ENCODE measurements at regions not wholly inside any gene's neighbourhood (a gene's known extent, or its start where the extent isn't known, plus 50 kb on each side); places are given as distances from the start of the nearest gene placed in this dataset.

- no peak for DNase-seq
- Mint-ChIP-seq H3K9me3 (peaks cover 14% of the 10 kb centered on the region), H3K27ac (no peak overlapping the region), H3K27me3 (ENCODE audit: insufficient read depth) (no peaks in the 10 kb centered on the region), H3K36me3 (ENCODE audit: low read depth) (no peaks in the 10 kb centered on the region; the same call in 1 of the 2 replicates), H3K4me1 (ENCODE audit: low read depth) (no peaks in the 10 kb centered on the region), H3K4me3 (no peak overlapping the region)
- no peak for TF ChIP-seq CTCF (IDR thresholded peaks at IDR 0.05)
Observed at GRCh38 chr5:62794456-62794855, 215.8 kb downstream of the LRRC70 start.

GRCh38 chr5:62791059-62791458 lies 212.4 kb downstream of the LRRC70 start:
- H3K27ac Mint-ChIP-seq: no peak overlapping the region
- no peaks in the 10 kb centered on the region; the same call in 1 of the 2 replicates for H3K27me3 Mint-ChIP-seq (ENCODE audit: insufficient read depth)
- TF ChIP-seq CTCF (IDR thresholded peaks at IDR 0.05): peak; percentile 55; the same call in 1 of the 2 replicates
- H3K9me3 Mint-ChIP-seq: no peaks in the 10 kb centered on the region
- DNase-seq: no peak
- H3K4me1 Mint-ChIP-seq (ENCODE audit: low read depth): no peaks in the 10 kb centered on the region
- no peaks in the 10 kb centered on the region for H3K36me3 Mint-ChIP-seq (ENCODE audit: low read depth)
- H3K4me3 Mint-ChIP-seq: no peak overlapping the region

DNA sequence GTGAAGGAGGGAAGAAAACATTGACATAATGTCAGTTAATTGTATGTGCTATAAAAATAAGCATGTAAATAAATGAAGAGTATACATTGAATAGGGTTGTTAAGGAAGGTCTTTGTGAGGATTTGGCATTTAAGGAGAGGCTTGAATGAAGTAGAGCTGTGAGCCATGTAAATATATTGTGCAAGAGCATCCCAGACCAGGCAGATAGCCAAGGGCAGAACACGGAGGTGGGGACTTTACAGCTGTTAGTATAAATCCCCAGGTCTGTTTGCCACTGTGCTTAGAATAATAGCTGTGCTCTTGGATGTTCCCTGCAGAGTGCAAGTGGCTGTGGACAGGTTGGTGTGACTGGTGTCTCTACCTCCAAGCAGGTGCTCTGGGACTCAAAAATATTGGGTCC lies 211.7 kb downstream of the LRRC70 start:
- no peak for DNase-seq
- Mint-ChIP-seq H3K9me3 (no peaks in the 10 kb centered on the region), H3K27me3 (ENCODE audit: insufficient read depth) (no peaks in the 10 kb centered on the region; the same call in 1 of the 2 replicates), H3K27ac (no peak overlapping the region), H3K4me1 (ENCODE audit: low read depth) (no peaks in the 10 kb centered on the region), H3K36me3 (ENCODE audit: low read depth) (no peaks in the 10 kb centered on the region), H3K4me3 (no peak overlapping the region)
- no peak for TF ChIP-seq CTCF (IDR thresholded peaks at IDR 0.05)

DNA sequence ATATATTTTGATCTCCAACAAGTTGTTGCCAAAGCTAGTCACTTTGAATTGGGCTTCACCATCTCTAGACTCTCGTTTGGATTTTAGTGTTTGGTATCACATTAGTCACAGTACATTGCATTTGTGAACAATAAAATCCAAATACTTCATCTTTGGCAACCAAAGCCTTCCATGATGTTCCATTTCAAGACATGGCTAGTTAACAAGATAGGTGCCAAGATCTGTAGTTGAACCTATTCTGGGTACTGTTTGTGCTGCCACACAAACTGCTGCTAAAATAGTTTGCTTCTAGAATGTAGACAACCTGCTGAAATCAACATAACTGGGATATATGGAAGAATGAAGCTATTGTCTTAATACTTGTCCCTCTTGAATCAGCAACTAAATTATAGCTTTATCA lies 207.5 kb downstream of the LRRC70 start:
- TF ChIP-seq CTCF (IDR thresholded peaks at IDR 0.05): no peak
- no peak for DNase-seq
- H3K4me1 Mint-ChIP-seq (ENCODE audit: low read depth): no peaks in the 10 kb centered on the region
- H3K36me3 Mint-ChIP-seq (ENCODE audit: low read depth): no peaks in the 10 kb centered on the region
- H3K9me3 Mint-ChIP-seq: no peaks in the 10 kb centered on the region
- H3K27ac Mint-ChIP-seq: no peak overlapping the region
- peaks cover 5% of the 10 kb centered on the region; the same call in 1 of the 2 replicates for H3K27me3 Mint-ChIP-seq (ENCODE audit: insufficient read depth)
- H3K4me3 Mint-ChIP-seq: no peak overlapping the region

- H3K9me3 Mint-ChIP-seq: no peaks in the 10 kb centered on the region
- H3K4me1 Mint-ChIP-seq (ENCODE audit: low read depth): no peaks in the 10 kb centered on the region
- no peak for TF ChIP-seq CTCF (IDR thresholded peaks at IDR 0.05)
Observed at GRCh38 chr5:62785588-62785987, 207.0 kb downstream of the LRRC70 start.

More at GRCh38 chr5:62785588-62785987, 207.0 kb downstream of the LRRC70 start:
- Mint-ChIP-seq H3K36me3 (ENCODE audit: low read depth) (no peaks in the 10 kb centered on the region), H3K27ac (no peak overlapping the region), H3K4me3 (no peak overlapping the region), H3K27me3 (ENCODE audit: insufficient read depth) (peaks cover 5% of the 10 kb centered on the region; the same call in 1 of the 2 replicates)
- no peak for DNase-seq
